Middle frontal gyrus (tissue), 1 donor: ENCODE measurements at regions not wholly inside any gene's neighbourhood (a gene's known extent, or its start where the extent isn't known, plus 50 kb on each side); places are given as distances from the start of the nearest gene placed in this dataset.
"Not testable (repeated sequence)": the region's sequence is repeated elsewhere in the genome, so short reads cannot be mapped to it uniquely, and the experiment has no call there.

ENCODE experiments used
- DNase-seq: peaks from one replicate; pipeline ENCODE4 v3.0.0-alpha.2; 2015; ENCODE audit warnings: low spot score; ENCODE audit errors: extremely low spot score

- DNase-seq, result no peak
Observed at GRCh38 chr11:70548976-70549375, 150.6 kb downstream of the CTTN start.

GRCh38 chr11:70549386-70549785 lies 151.1 kb downstream of the CTTN start:
- DNase-seq, result no peak

GRCh38 chr11:70549796-70550195 lies 151.5 kb downstream of the CTTN start:
- DNase-seq, result no peak

GRCh38 chr11:70550456-70551195 lies 152.3 kb downstream of the CTTN start:
- no peak for DNase-seq

- no peak for DNase-seq
Observed at GRCh38 chr11:70551351-70552166, 153.2 kb downstream of the CTTN start.

GRCh38 chr11:70552167-70553150 lies 154.1 kb downstream of the CTTN start:
- no peak for DNase-seq

- DNase-seq, result no peak
Observed at GRCh38 chr11:70555078-70555477, 156.7 kb downstream of the CTTN start.

- no peak for DNase-seq
Observed at GRCh38 chr11:70556884-70557741, 158.8 kb downstream of the CTTN start.

- DNase-seq, result no peak
Observed at GRCh38 chr11:70557742-70558485, 159.6 kb downstream of the CTTN start.

- no peak for DNase-seq
Observed at GRCh38 chr11:70558681-70559080, 160.4 kb downstream of the CTTN start.

GRCh38 chr11:70559516-70559915 lies 161.2 kb downstream of the CTTN start:
- DNase-seq, result no peak

- DNase-seq, result not testable (repeated sequence)
Observed at GRCh38 chr11:70560621-70561020, 162.3 kb downstream of the CTTN start.

- no peak for DNase-seq
Observed at GRCh38 chr11:70566768-70567530, 168.6 kb downstream of the CTTN start.

- DNase-seq, result no peak
Observed at GRCh38 chr11:70567680-70568034, 169.3 kb downstream of the CTTN start.

- DNase-seq, result no peak
Observed at GRCh38 chr11:70568035-70568813, 169.9 kb downstream of the CTTN start.

- DNase-seq, result no peak
Observed at GRCh38 chr11:70568814-70569617, 170.7 kb downstream of the CTTN start.

- no peak for DNase-seq
Observed at GRCh38 chr11:70569618-70569890, 171.2 kb downstream of the CTTN start.
